ENCODE measurements at regions not wholly inside any gene's neighbourhood (a gene's known extent, or its start where the extent isn't known, plus 50 kb on each side); places are given as distances from the start of the nearest gene placed in this dataset.
A peak's percentile ranks its signal among the peaks of the same experiment; 100 is the strongest.

DNA sequence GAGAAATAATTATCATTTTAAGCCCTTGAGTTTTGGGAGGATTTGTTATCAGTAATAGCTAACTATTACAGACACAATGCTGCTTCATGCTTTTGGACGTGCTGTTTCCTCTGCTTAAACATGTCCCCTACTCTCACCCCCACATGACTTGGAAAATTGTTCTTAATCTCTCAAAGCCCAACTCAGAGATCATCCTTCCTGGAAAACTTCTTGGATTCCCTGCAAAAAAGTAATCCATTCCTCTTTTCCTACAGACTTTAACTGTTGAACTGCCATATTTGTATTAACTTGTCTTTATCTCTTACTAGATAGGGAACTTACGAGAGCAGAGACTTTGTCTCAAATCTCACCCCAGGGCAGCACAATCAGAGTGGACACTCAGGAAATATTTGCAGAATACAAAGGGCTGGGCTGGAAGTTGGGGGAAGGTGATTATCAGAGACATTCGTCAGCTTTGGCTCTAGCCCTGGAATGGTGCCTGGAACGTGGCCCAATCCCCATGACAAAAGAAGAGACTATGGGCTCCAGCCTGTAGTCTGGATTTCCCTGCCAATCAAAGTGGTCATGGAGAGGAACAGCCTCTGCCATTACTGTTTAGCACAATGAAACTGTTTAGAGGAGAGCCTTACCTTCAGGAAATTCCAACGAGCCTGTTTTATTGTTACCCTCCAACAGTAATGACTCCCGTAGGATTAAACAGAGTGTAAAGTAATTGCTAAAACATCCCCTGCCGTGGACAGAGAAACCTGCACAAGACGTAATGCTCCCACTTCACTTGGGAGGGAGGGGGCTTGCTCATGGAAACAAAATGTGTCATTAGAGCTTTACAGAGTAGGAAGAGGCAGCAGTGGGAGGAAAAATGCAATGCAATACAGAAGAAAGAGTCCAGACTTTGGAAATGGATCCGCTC is 140.4 kb upstream of the AUTS2 start:
- TF ChIP-seq RAD21 (IDR thresholded peaks at IDR 0.05 in 1 of 2, conservative IDR thresholded peaks at IDR 0.05 in 1 of 2; ENCODE audit: low read depth in 2 of 2, low read length in 2 of 2) (no peak), CHD1 (IDR thresholded peaks at IDR 0.05; ENCODE audit: low read depth, low read length) (no peak), SP1 (IDR thresholded peaks at IDR 0.05; ENCODE audit: low read depth, low read length) (0 out of 2 replicates have a peak, but pooled peaks have one; percentile 44), POLR2AphosphoS5 (IDR thresholded peaks at IDR 0.05; ENCODE audit: low read depth, low read length) (no peak), TEAD4 (IDR thresholded peaks at IDR 0.05; ENCODE audit: low read depth, low read length) (peak; percentile 87)
- TF ChIP-seq, protein P1, sequence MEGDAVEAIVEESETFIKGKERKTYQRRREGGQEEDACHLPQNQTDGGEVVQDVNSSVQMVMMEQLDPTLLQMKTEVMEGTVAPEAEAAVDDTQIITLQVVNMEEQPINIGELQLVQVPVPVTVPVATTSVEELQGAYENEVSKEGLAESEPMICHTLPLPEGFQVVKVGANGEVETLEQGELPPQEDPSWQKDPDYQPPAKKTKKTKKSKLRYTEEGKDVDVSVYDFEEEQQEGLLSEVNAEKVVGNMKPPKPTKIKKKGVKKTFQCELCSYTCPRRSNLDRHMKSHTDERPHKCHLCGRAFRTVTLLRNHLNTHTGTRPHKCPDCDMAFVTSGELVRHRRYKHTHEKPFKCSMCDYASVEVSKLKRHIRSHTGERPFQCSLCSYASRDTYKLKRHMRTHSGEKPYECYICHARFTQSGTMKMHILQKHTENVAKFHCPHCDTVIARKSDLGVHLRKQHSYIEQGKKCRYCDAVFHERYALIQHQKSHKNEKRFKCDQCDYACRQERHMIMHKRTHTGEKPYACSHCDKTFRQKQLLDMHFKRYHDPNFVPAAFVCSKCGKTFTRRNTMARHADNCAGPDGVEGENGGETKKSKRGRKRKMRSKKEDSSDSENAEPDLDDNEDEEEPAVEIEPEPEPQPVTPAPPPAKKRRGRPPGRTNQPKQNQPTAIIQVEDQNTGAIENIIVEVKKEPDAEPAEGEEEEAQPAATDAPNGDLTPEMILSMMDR (IDR thresholded peaks at IDR 0.05; ENCODE audit: control extremely low read depth in 1 of 3, insufficient read depth in 1 of 3, low read depth in 1 of 3, low read length in 3 of 3): no peak

All from H1 (cell line).